Fibroblast of skin of left quadriceps (primary cell): ENCODE measurements at regions not wholly inside any gene's neighbourhood (a gene's known extent, or its start where the extent isn't known, plus 50 kb on each side); places are given as distances from the start of the nearest gene placed in this dataset.

Experiments used
- DNase-seq, 2 experiments: peaks; one replicate each; pipeline ENCODE4 v3.0.0-alpha.2; 2013; ENCODE audit warnings: low read depth in 2 of 2

GRCh38 chr2:181305301-181306123, 151.7 kb upstream of the ITGA4 start:
- no peak for DNase-seq

- DNase-seq, result no peak
Observed at GRCh38 chr2:181306785-181307184, 150.4 kb upstream of the ITGA4 start.

GRCh38 chr2:181307203-181307991, 149.8 kb upstream of the ITGA4 start:
- DNase-seq, result no peak

GRCh38 chr2:181308766-181309515, 148.2 kb upstream of the ITGA4 start:
- no peak for DNase-seq

GRCh38 chr2:181309586-181309985, 147.6 kb upstream of the ITGA4 start:
- no peak for DNase-seq

- no peak for DNase-seq
Observed at GRCh38 chr2:181310967-181311366, 146.2 kb upstream of the ITGA4 start.

GRCh38 chr2:181311837-181312236, 145.3 kb upstream of the ITGA4 start:
- DNase-seq, result no peak

- no peak for DNase-seq
Observed at GRCh38 chr2:181312515-181312927, 144.7 kb upstream of the ITGA4 start.

GRCh38 chr2:181313845-181314244, 143.3 kb upstream of the ITGA4 start:
- DNase-seq, result no peak

- no peak for DNase-seq
Observed at GRCh38 chr2:181314551-181314950, 142.6 kb upstream of the ITGA4 start.

- DNase-seq, result no peak
Observed at GRCh38 chr2:181317511-181317910, 139.7 kb upstream of the ITGA4 start.

- DNase-seq, result peak in 1 of 2 experiments; percentile 11
Observed at GRCh38 chr2:181318504-181319280, 138.5 kb upstream of the ITGA4 start.

- DNase-seq, result peak in 1 of 2 experiments; percentile 4
Observed at GRCh38 chr2:181319286-181319685, 137.9 kb upstream of the ITGA4 start.

- no peak for DNase-seq
Observed at GRCh38 chr2:181320638-181321037, 136.5 kb upstream of the ITGA4 start.

- no peak for DNase-seq
Observed at GRCh38 chr2:181324912-181325311, 132.3 kb upstream of the ITGA4 start.

GRCh38 chr2:181326661-181327060, 130.5 kb upstream of the ITGA4 start:
- DNase-seq, result no peak

GRCh38 chr2:181330286-181330685, 126.9 kb upstream of the ITGA4 start:
- DNase-seq, result no peak

GRCh38 chr2:181332044-181332605, 125.1 kb upstream of the ITGA4 start:
- DNase-seq, result no peak

- no peak for DNase-seq
Observed at GRCh38 chr2:181334158-181334826, 122.9 kb upstream of the ITGA4 start.

- no peak for DNase-seq
Observed at GRCh38 chr2:181340891-181341290, 116.3 kb upstream of the ITGA4 start.
